SK-N-SH (cell line): ENCODE measurements at regions not wholly inside any gene's neighbourhood (a gene's known extent, or its start where the extent isn't known, plus 50 kb on each side); places are given as distances from the start of the nearest gene placed in this dataset.

ENCODE experiments used
- CTCF ChIP-seq: fragments of 200-600 bp; sonication (generic); IDR thresholded peaks from 2 replicates; pipeline ENCODE4 v1.6.1; 2017; ENCODE audit warnings: antibody characterized with exemption, mild to moderate bottlenecking, moderate library complexity
- ELF1 ChIP-seq: IDR thresholded peaks from 2 replicates; pipeline ENCODE4 v1.4.0; 2012
- EP300 ChIP-seq, 2 experiments: IDR thresholded peaks; 2 replicates each; pipeline versions ENCODE4 v1.4.0 to v1.6.1; 2012; ENCODE audit warnings: borderline replicate concordance in 1 of 2, low read depth in 1 of 2, low read length in 1 of 2
- EZH2phosphoT487 ChIP-seq: fragments of 200-600 bp; sonication (generic); IDR thresholded peaks from 2 replicates; pipeline ENCODE4 v1.6.1; 2017; ENCODE audit warnings: low read depth, mixed run types, mild to moderate bottlenecking, antibody characterized with exemption, moderate library complexity, borderline replicate concordance
- FOXJ3 ChIP-seq: sonication (generic); formaldehyde crosslinking; IDR thresholded peaks from 2 replicates; pipeline ENCODE4 v1.5.1; 2020; ENCODE audit warnings: mild to moderate bottlenecking, missing genetic modification reagents
- GABPA ChIP-seq: IDR thresholded peaks from 2 replicates; pipeline ENCODE4 v1.4.0; 2012; ENCODE audit warnings: low read depth, mild to moderate bottlenecking
- POLR2AphosphoS5 ChIP-seq: IDR thresholded peaks from 2 replicates; pipeline ENCODE4 v1.6.1; 2012; ENCODE audit warnings: low read depth, low read length
- RAD21 ChIP-seq: IDR thresholded peaks from 2 replicates; pipeline ENCODE4 v1.6.1; 2012; ENCODE audit warnings: mild to moderate bottlenecking, low read length
- RCOR1 ChIP-seq: fragments of 150-350 bp; IDR thresholded peaks from 2 replicates; pipeline ENCODE4 v1.6.1; 2017; ENCODE audit warnings: antibody characterized with exemption, low read length
- TCF12 ChIP-seq: IDR thresholded peaks from 2 replicates; pipeline ENCODE4 v1.4.0; 2012
- USF2 ChIP-seq: fragments of 150-350 bp; IDR thresholded peaks from 2 replicates; pipeline ENCODE4 v1.6.1; 2017; ENCODE audit warnings: antibody characterized with exemption, low read length, low read depth, borderline replicate concordance
- YY1 ChIP-seq: IDR thresholded peaks from 2 replicates; pipeline ENCODE4 v1.4.0; 2012; ENCODE audit warnings: low read depth, mild to moderate bottlenecking
- ZBTB33 ChIP-seq: IDR thresholded peaks from 2 replicates; pipeline ENCODE4 v1.4.0; 2012; ENCODE audit warnings: low read depth, borderline replicate concordance

GRCh38 chr5:92836855-92837755, 743.9 kb downstream of the NR2F1-AS1 start:
- TF ChIP-seq CTCF (no peak), GABPA (no peak), ZBTB33 (no peak), YY1 (no peak), POLR2AphosphoS5 (no peak), EP300 (IDR thresholded peaks at IDR 0.05; ENCODE audit: borderline replicate concordance in 1 of 2, low read depth in 1 of 2, low read length in 1 of 2) (peak in 1 of 2 experiments; percentile 19; a peak in 1 of 4 replicates), TCF12 (no peak; the same call in none of the 2 replicates), FOXJ3 (no peak), ELF1 (no peak), RCOR1 (no peak), USF2 (no peak), RAD21 (no peak), EZH2phosphoT487 (no peak)
